ENCODE measurements at regions not wholly inside any gene's neighbourhood (a gene's known extent, or its start where the extent isn't known, plus 50 kb on each side); places are given as distances from the start of the nearest gene placed in this dataset.

DNA sequence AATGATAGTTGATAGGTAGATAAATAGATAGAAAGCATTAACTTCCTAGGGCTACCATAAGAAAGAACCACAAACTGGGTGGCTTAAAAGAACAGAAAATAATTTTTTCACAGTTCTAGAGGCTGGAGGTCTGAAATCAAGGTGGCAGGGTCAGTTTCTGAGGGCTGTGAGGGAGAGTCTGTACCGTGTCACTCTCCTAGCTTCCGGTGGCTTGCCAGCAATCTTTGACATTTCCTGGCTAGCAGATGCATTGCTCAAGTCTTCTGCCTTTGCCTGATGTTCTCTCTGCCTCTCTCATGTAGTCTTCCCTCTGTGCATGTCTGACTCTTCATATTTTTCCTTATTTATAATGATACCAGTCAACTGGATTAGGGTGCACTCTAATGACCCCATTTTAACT is 1132.7 kb downstream of the CDH9 start:
- no peak overlapping the region for H3K27ac ChIP-seq
- DNase-seq = no peak
- no peaks in the 10 kb centered on the region for H3K4me1 ChIP-seq
- H3K27me3 ChIP-seq = no peaks in the 10 kb centered on the region
- 25 to 41% methylated on average over 2 of the region's 2 CpGs for WGBS, 2 donors
- H3K9me3 ChIP-seq = no peaks in the 10 kb centered on the region
- no peak for TF ChIP-seq POLR2A (IDR thresholded peaks at IDR 0.05)
- TF ChIP-seq, protein P1, sequence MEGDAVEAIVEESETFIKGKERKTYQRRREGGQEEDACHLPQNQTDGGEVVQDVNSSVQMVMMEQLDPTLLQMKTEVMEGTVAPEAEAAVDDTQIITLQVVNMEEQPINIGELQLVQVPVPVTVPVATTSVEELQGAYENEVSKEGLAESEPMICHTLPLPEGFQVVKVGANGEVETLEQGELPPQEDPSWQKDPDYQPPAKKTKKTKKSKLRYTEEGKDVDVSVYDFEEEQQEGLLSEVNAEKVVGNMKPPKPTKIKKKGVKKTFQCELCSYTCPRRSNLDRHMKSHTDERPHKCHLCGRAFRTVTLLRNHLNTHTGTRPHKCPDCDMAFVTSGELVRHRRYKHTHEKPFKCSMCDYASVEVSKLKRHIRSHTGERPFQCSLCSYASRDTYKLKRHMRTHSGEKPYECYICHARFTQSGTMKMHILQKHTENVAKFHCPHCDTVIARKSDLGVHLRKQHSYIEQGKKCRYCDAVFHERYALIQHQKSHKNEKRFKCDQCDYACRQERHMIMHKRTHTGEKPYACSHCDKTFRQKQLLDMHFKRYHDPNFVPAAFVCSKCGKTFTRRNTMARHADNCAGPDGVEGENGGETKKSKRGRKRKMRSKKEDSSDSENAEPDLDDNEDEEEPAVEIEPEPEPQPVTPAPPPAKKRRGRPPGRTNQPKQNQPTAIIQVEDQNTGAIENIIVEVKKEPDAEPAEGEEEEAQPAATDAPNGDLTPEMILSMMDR (IDR thresholded peaks at IDR 0.05) = no peak
- no peak overlapping the region for H3K4me3 ChIP-seq
- intact Hi-C loops (cut with DNase I; ENCODE audit: low total_unique reads) = no loop called here
- no peaks in the 10 kb centered on the region for H3K36me3 ChIP-seq (ENCODE audit: low read depth, missing control alignments)

DNA sequence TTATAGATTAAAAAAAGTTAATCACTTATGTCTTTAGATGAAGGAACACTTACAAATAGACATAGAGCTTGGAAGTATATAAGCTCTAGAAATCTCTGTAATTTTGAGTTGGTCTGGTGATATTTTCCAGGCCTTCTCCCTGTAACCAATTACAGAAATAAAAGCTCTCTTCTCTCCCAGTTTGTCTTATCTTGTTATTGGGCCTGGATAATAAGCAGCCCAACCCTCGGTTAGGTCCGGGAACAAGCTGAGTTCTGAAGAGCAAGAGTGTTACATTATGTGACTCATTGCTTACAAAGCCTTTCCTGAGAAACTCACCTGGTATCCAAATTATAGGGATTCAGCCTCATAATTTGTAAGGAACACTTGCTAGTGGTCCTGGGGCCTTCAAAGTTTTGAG is 1146.2 kb downstream of the CDH9 start:
- no peaks in the 10 kb centered on the region for H3K27me3 ChIP-seq
- H3K4me3 ChIP-seq = no peak overlapping the region
- intact Hi-C loops (cut with DNase I; ENCODE audit: low total_unique reads) = no loop called here
- H3K36me3 ChIP-seq (ENCODE audit: low read depth, missing control alignments) = no peaks in the 10 kb centered on the region
- no peak for DNase-seq
- H3K4me1 ChIP-seq = no peaks in the 10 kb centered on the region
- TF ChIP-seq, protein P1 (IDR thresholded peaks at IDR 0.05) = no peak
- no peak for TF ChIP-seq POLR2A (IDR thresholded peaks at IDR 0.05)
- 20 to 28% methylated on average over 2 of the region's 2 CpGs for WGBS, 2 donors
- no peaks in the 10 kb centered on the region for H3K9me3 ChIP-seq
- H3K27ac ChIP-seq = no peak overlapping the region

GRCh38 chr5:25891691-25892090 is 1146.7 kb downstream of the CDH9 start:
- H3K36me3 ChIP-seq (ENCODE audit: low read depth, missing control alignments) = no peaks in the 10 kb centered on the region
- DNase-seq = no peak
- H3K9me3 ChIP-seq = no peaks in the 10 kb centered on the region
- 46 to 50% methylated on average over 2 of the region's 2 CpGs for WGBS, 2 donors
- H3K27me3 ChIP-seq = no peaks in the 10 kb centered on the region
- no peak overlapping the region for H3K4me3 ChIP-seq
- intact Hi-C loops (cut with DNase I; ENCODE audit: low total_unique reads) = no loop called here
- H3K27ac ChIP-seq = no peak overlapping the region
- TF ChIP-seq, protein P1 (IDR thresholded peaks at IDR 0.05) = no peak
- H3K4me1 ChIP-seq = no peaks in the 10 kb centered on the region

- Histone ChIP-seq H3K36me3 (ENCODE audit: low read depth, missing control alignments) (no peaks in the 10 kb centered on the region), H3K9me3 (no peaks in the 10 kb centered on the region), H3K27me3 (no peaks in the 10 kb centered on the region), H3K4me3 (no peak overlapping the region), H3K4me1 (no peaks in the 10 kb centered on the region), H3K27ac (no peak overlapping the region)
- DNase-seq = no peak
- WGBS, 2 donors = 87 to 89% methylated on average over 6 of the region's 6 CpGs
- intact Hi-C loops (cut with DNase I; ENCODE audit: low total_unique reads) = no loop called here
- no peak for TF ChIP-seq POLR2A (IDR thresholded peaks at IDR 0.05)
- TF ChIP-seq, protein P1 (IDR thresholded peaks at IDR 0.05) = no peak
Observed at GRCh38 chr5:25881318-25882036, 1156.9 kb downstream of the CDH9 start.

- intact Hi-C loops (cut with DNase I; ENCODE audit: low total_unique reads) = no loop called here
- no peak overlapping the region for H3K4me3 ChIP-seq
- H3K36me3 ChIP-seq (ENCODE audit: low read depth, missing control alignments) = no peaks in the 10 kb centered on the region
- 79 to 84% methylated on average over 3 of the region's 3 CpGs for WGBS, 2 donors
- no peaks in the 10 kb centered on the region for H3K27me3 ChIP-seq
- H3K4me1 ChIP-seq = no peaks in the 10 kb centered on the region
- no peak for TF ChIP-seq POLR2A (IDR thresholded peaks at IDR 0.05)
- TF ChIP-seq, protein P1 (IDR thresholded peaks at IDR 0.05) = no peak
- no peaks in the 10 kb centered on the region for H3K9me3 ChIP-seq
- no peak overlapping the region for H3K27ac ChIP-seq
- no peak for DNase-seq
Observed at GRCh38 chr5:25863811-25864210, 1174.6 kb downstream of the CDH9 start.
